Keratinocyte (primary cell): ENCODE measurements at regions not wholly inside any gene's neighbourhood (a gene's known extent, or its start where the extent isn't known, plus 50 kb on each side); places are given as distances from the start of the nearest gene placed in this dataset.

Source experiments
- CTCF ChIP-seq, 3 experiments: IDR thresholded peaks in 1 of 3; conservative IDR thresholded peaks in 1 of 3; optimal IDR thresholded peaks in 1 of 3; 2 replicates in 2 of 3; 3 replicates in 1 of 3; pipeline versions ENCODE3 to v1.5.1; 2011; ENCODE audit warnings: low read length in 3 of 3, mild to moderate bottlenecking in 3 of 3, moderate library complexity in 2 of 3, control low read depth in 1 of 3, inconsistent platforms in 1 of 3; ENCODE audit not compliant: insufficient read depth in 2 of 3; ENCODE audit errors: extremely low read depth in 1 of 3
- EZH2 ChIP-seq: IDR thresholded peaks from one replicate; pipeline ENCODE4 v1.6.1; 2012; ENCODE audit warnings: inconsistent platforms, mild to moderate bottlenecking, low read length, moderate library complexity

DNA sequence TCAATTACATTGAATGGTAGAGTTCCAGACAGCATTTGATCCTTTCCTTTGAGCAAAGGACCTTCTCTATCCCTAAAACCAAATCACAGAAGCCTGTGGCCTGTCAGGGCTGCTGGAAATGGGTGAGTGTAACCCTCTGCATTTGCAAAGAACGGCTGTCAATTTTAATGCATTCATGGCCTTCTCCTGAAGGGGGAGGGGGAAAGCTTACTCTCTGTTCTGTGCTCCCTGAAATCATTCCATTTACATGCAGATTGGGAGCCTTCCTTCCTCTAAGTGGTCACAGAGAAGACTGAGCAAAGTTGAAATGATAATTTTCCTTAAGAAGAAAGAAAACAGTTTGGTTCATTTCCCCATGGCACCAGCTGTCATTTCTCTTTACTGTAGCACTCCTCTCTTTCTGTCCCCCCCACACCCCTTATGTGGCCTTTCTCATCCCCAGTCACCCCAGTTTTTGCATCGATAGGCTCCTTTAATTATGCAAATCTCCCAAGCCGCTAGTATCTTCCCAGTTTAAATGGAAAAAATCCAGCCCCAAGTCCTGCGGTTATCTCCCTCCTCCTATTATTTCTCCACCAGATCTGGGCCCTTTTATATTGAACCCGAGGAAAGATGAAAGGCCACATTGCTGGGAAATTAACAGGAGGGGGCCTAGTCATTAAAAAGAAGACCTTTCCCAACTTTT, 109.4 kb upstream of the KIRREL3 start:
- TF ChIP-seq CTCF (optimal IDR thresholded peaks at IDR 0.05 in 1 of 3, IDR thresholded peaks at IDR 0.05 in 1 of 3, conservative IDR thresholded peaks at IDR 0.05 in 1 of 3; ENCODE audit: extremely low read depth in 1 of 3, insufficient read depth in 2 of 3, low read length in 3 of 3) (no peak), EZH2 (no peak)
